CMK (cell line): ENCODE measurements at regions not wholly inside any gene's neighbourhood (a gene's known extent, or its start where the extent isn't known, plus 50 kb on each side); places are given as distances from the start of the nearest gene placed in this dataset.

ENCODE experiments used
- DNase-seq: peaks from one replicate; pipeline ENCODE4 v3.0.0-alpha.2; 2010; ENCODE audit warnings: low read depth

- DNase-seq: no peak
Observed at GRCh38 chr10:81026591-81026990, 488.9 kb downstream of the SH2D4B start.

GRCh38 chr10:81027223-81027622, 489.5 kb downstream of the SH2D4B start:
- DNase-seq: no peak

- no peak for DNase-seq
Observed at GRCh38 chr10:81027706-81028105, 490.0 kb downstream of the SH2D4B start.

GRCh38 chr10:81031774-81032173, 494.1 kb downstream of the SH2D4B start:
- no peak for DNase-seq

- no peak for DNase-seq
Observed at GRCh38 chr10:81034383-81034782, 496.7 kb downstream of the SH2D4B start.

GRCh38 chr10:81036257-81036656, 498.6 kb downstream of the SH2D4B start:
- no peak for DNase-seq

- DNase-seq: no peak
Observed at GRCh38 chr10:81040031-81040430, 502.3 kb downstream of the SH2D4B start.

GRCh38 chr10:81040940-81041339, 503.2 kb downstream of the SH2D4B start:
- no peak for DNase-seq

GRCh38 chr10:81042647-81043046, 504.9 kb downstream of the SH2D4B start:
- DNase-seq: no peak

GRCh38 chr10:81065474-81065873, 527.8 kb downstream of the SH2D4B start:
- no peak for DNase-seq

- no peak for DNase-seq
Observed at GRCh38 chr10:81068460-81068859, 530.8 kb downstream of the SH2D4B start.

GRCh38 chr10:81071087-81071796, 533.5 kb downstream of the SH2D4B start:
- no peak for DNase-seq

- no peak for DNase-seq
Observed at GRCh38 chr10:81073155-81073554, 535.5 kb downstream of the SH2D4B start.

GRCh38 chr10:81081887-81082620, 544.4 kb downstream of the SH2D4B start:
- no peak for DNase-seq

GRCh38 chr10:81082621-81083376, 545.1 kb downstream of the SH2D4B start:
- no peak for DNase-seq

- DNase-seq: no peak
Observed at GRCh38 chr10:81093056-81093455, 555.4 kb downstream of the SH2D4B start.

- no peak for DNase-seq
Observed at GRCh38 chr10:81095238-81095637, 557.5 kb downstream of the SH2D4B start.

GRCh38 chr10:81096558-81096957, 558.9 kb downstream of the SH2D4B start:
- no peak for DNase-seq

GRCh38 chr10:81101062-81101461, 563.4 kb downstream of the SH2D4B start:
- DNase-seq: no peak

GRCh38 chr10:81104494-81104893, 566.8 kb downstream of the SH2D4B start:
- DNase-seq: no peak

- no peak for DNase-seq
Observed at GRCh38 chr10:81108516-81109199, 571.0 kb downstream of the SH2D4B start.

GRCh38 chr10:81109200-81109752, 571.6 kb downstream of the SH2D4B start:
- DNase-seq: no peak
